ENCODE measurements at regions not wholly inside any gene's neighbourhood (a gene's known extent, or its start where the extent isn't known, plus 50 kb on each side); places are given as distances from the start of the nearest gene placed in this dataset.

- Histone ChIP-seq H3K9me3 (peaks cover 0 to 7% of the 10 kb centered on the region in 2 donors), H3K27me3 (no peaks in the 10 kb centered on the region), H3K27ac (no peak overlapping the region), H3K4me3 (no peak overlapping the region), H3K36me3 (no peaks in the 10 kb centered on the region), H3K4me1 (no peaks in the 10 kb centered on the region)
- no peak for DNase-seq (ENCODE audit: low spot score)
- no peak for TF ChIP-seq CTCF (IDR thresholded peaks at IDR 0.05)
Observed at GRCh38 chr12:34291001-34291400, 268.7 kb downstream of the ALG10 start.

- Histone ChIP-seq H3K27me3 (no peaks in the 10 kb centered on the region), H3K36me3 (no peaks in the 10 kb centered on the region), H3K4me1 (no peaks in the 10 kb centered on the region), H3K9me3 (peaks cover 0 to 2% of the 10 kb centered on the region in 2 donors), H3K27ac (no peak overlapping the region), H3K4me3 (no peak overlapping the region)
- DNase-seq (ENCODE audit: low spot score), result no peak
- no peak for TF ChIP-seq CTCF (IDR thresholded peaks at IDR 0.05)
Observed at GRCh38 chr12:34291426-34291901, 269.2 kb downstream of the ALG10 start.

GRCh38 chr12:34292736-34293625 is 270.7 kb downstream of the ALG10 start:
- Histone ChIP-seq H3K36me3 (no peaks in the 10 kb centered on the region), H3K27me3 (no peaks in the 10 kb centered on the region), H3K9me3 (no peaks in the 10 kb centered on the region), H3K4me3 (no peak overlapping the region), H3K4me1 (no peaks in the 10 kb centered on the region), H3K27ac (no peak overlapping the region)
- TF ChIP-seq CTCF (IDR thresholded peaks at IDR 0.05), result no peak
- DNase-seq (ENCODE audit: low spot score), result no peak

GRCh38 chr12:34294137-34294536 is 271.8 kb downstream of the ALG10 start:
- Histone ChIP-seq H3K27ac (no peak overlapping the region), H3K4me1 (no peaks in the 10 kb centered on the region), H3K27me3 (no peaks in the 10 kb centered on the region), H3K9me3 (no peaks in the 10 kb centered on the region), H3K4me3 (no peak overlapping the region), H3K36me3 (no peaks in the 10 kb centered on the region)
- no peak for TF ChIP-seq CTCF (IDR thresholded peaks at IDR 0.05)
- DNase-seq (ENCODE audit: low spot score), result no peak

GRCh38 chr12:34294671-34295365 is 272.5 kb downstream of the ALG10 start:
- Histone ChIP-seq H3K4me3 (no peak overlapping the region), H3K27me3 (no peaks in the 10 kb centered on the region), H3K4me1 (no peaks in the 10 kb centered on the region), H3K36me3 (no peaks in the 10 kb centered on the region), H3K9me3 (no peaks in the 10 kb centered on the region), H3K27ac (no peak overlapping the region)
- DNase-seq (ENCODE audit: low spot score), result no peak
- no peak for TF ChIP-seq CTCF (IDR thresholded peaks at IDR 0.05)

Data from right atrium auricular region (tissue), 2 donors.